Natural killer cell (primary cell): ENCODE measurements at regions not wholly inside any gene's neighbourhood (a gene's known extent, or its start where the extent isn't known, plus 50 kb on each side); places are given as distances from the start of the nearest gene placed in this dataset.

Experiments
- ATAC-seq, 3 donors: fragments of 150-1000 bp in 2 of 3; fragments of 200-7000 bp in 1 of 3; cut with Tn5 transposase; 1 replicate in 1 of 3; 2 replicates in 2 of 3; pipeline ENCODE4 v1.10.0; 2021; ENCODE audit warnings: mild to moderate bottlenecking in 2 of 3, moderate library complexity in 2 of 3
- DNase-seq, 2 donors: peaks; one replicate each; pipeline versions ENCODE4 v3.0.0 to v3.0.0-alpha.2; 2013 to 2021; ENCODE audit warnings: mixed read lengths in 1 of 2
- H3K27ac ChIP-seq: one replicate; pipeline ENCODE4 v1.5.1; 2013; ENCODE audit warnings: mild to moderate bottlenecking, low read length
- H3K27me3 ChIP-seq: one replicate; pipeline ENCODE4 v1.6.1; 2013; ENCODE audit warnings: low read length; ENCODE audit not compliant: control insufficient read depth, insufficient read depth
- H3K36me3 ChIP-seq: one replicate; pipeline ENCODE4 v1.6.1; 2013; ENCODE audit warnings: low read length; ENCODE audit not compliant: control insufficient read depth, insufficient read depth
- H3K4me1 ChIP-seq: one replicate; pipeline ENCODE4 v1.6.1; 2013; ENCODE audit warnings: low read length; ENCODE audit not compliant: control insufficient read depth, insufficient read depth
- H3K4me3 ChIP-seq: one replicate; pipeline ENCODE4 v1.5.1; 2013; ENCODE audit warnings: low read length
- H3K9me3 ChIP-seq: one replicate; pipeline ENCODE4 v1.6.1; 2013; ENCODE audit warnings: low read length; ENCODE audit not compliant: control insufficient read depth, insufficient read depth
- H3K27ac Mint-ChIP-seq, 2 donors: one replicate each; pipeline ENCODE4 v1.8.0; 2022; ENCODE audit warnings: mild to moderate bottlenecking in 2 of 2, mixed read lengths in 2 of 2, moderate library complexity in 1 of 2
- H3K27me3 Mint-ChIP-seq, 2 donors: one replicate each; pipeline ENCODE4 v1.8.0; 2022; ENCODE audit warnings: low read depth in 2 of 2, mixed read lengths in 2 of 2
- H3K36me3 Mint-ChIP-seq: one replicate; pipeline ENCODE4 v1.8.0; 2022; ENCODE audit warnings: mixed read lengths
- H3K4me1 Mint-ChIP-seq, 2 donors: one replicate each; pipeline ENCODE4 v1.8.0; 2022; ENCODE audit warnings: mixed read lengths in 2 of 2
- H3K4me3 Mint-ChIP-seq: one replicate; pipeline ENCODE4 v1.8.0; 2022; ENCODE audit warnings: mild to moderate bottlenecking, moderate library complexity, mixed read lengths
- H3K9me3 Mint-ChIP-seq, 2 donors: one replicate each; pipeline ENCODE4 v1.8.0; 2022; ENCODE audit warnings: mixed read lengths in 2 of 2
- CTCF ChIP-seq: fragments of 200-600 bp; IDR thresholded peaks from one replicate; pipeline ENCODE4 v1.8.0; 2022; ENCODE audit warnings: antibody characterized with exemption
- WGBS: methylation state at CpG from one replicate; pipeline ENCODE4 v1.1.7; 2013; ENCODE audit warnings: missing lambda C conversion rate; ENCODE audit not compliant: insufficient coverage; 5-methylcytosine and 5-hydroxymethylcytosine counted together
- intact Hi-C: fragments of 100-400 bp; cut with micrococcal nuclease; formaldehyde crosslinking; loops from one replicate; pipeline ENCODE4 v1.14.2; 2022

GRCh38 chr7:126213876-126214275 lies 1038.9 kb downstream of the GRM8 start:
- no peaks in the 10 kb centered on the region for H3K4me1 ChIP-seq
- ATAC-seq: no peak
- no peaks in the 10 kb centered on the region for H3K4me1 Mint-ChIP-seq
- no peaks in the 10 kb centered on the region for H3K27me3 ChIP-seq
- no peak for DNase-seq
- no peak overlapping the region for H3K27ac Mint-ChIP-seq
- H3K36me3 Mint-ChIP-seq: no peaks in the 10 kb centered on the region
- no peaks in the 10 kb centered on the region for H3K9me3 ChIP-seq
- H3K4me3 ChIP-seq: no peak overlapping the region
- H3K27me3 Mint-ChIP-seq: no peaks in the 10 kb centered on the region
- intact Hi-C loops: no loop called here
- H3K27ac ChIP-seq: no peak overlapping the region
- no peaks in the 10 kb centered on the region for H3K36me3 ChIP-seq
- peaks cover 11 to 13% of the 10 kb centered on the region in 2 donors for H3K9me3 Mint-ChIP-seq
- no peak for TF ChIP-seq CTCF
- H3K4me3 Mint-ChIP-seq: no peak overlapping the region
- no CpG with 5 or more reads among the region's 1 CpG for WGBS

GRCh38 chr7:126211875-126212274 lies 1040.9 kb downstream of the GRM8 start:
- no peak overlapping the region for H3K4me3 Mint-ChIP-seq
- DNase-seq (no peak), ATAC-seq (no peak)
- Histone ChIP-seq H3K27me3 (no peaks in the 10 kb centered on the region), H3K27ac (no peak overlapping the region), H3K36me3 (no peaks in the 10 kb centered on the region), H3K9me3 (no peaks in the 10 kb centered on the region), H3K4me1 (no peaks in the 10 kb centered on the region), H3K4me3 (no peak overlapping the region)
- TF ChIP-seq CTCF: no peak
- H3K9me3 Mint-ChIP-seq: peaks cover 10 to 11% of the 10 kb centered on the region in 2 donors
- intact Hi-C loops: no loop called here
- no peaks in the 10 kb centered on the region for H3K36me3 Mint-ChIP-seq
- H3K27ac Mint-ChIP-seq: no peak overlapping the region
- no peaks in the 10 kb centered on the region for H3K4me1 Mint-ChIP-seq
- H3K27me3 Mint-ChIP-seq: no peaks in the 10 kb centered on the region

- Histone ChIP-seq H3K27me3 (no peaks in the 10 kb centered on the region), H3K27ac (no peak overlapping the region), H3K9me3 (no peaks in the 10 kb centered on the region), H3K4me1 (no peaks in the 10 kb centered on the region), H3K36me3 (no peaks in the 10 kb centered on the region), H3K4me3 (no peak overlapping the region)
- Mint-ChIP-seq H3K4me1 (no peaks in the 10 kb centered on the region), H3K27me3 (no peaks in the 10 kb centered on the region), H3K27ac (no peak overlapping the region), H3K36me3 (no peaks in the 10 kb centered on the region), H3K4me3 (no peak overlapping the region), H3K9me3 (peaks cover 9 to 11% of the 10 kb centered on the region in 2 donors)
- DNase-seq: no peak
- no peak for TF ChIP-seq CTCF
- intact Hi-C loops: no loop called here
- ATAC-seq: no peak
Measured at GRCh38 chr7:126210707-126211106, 1042.0 kb downstream of the GRM8 start.

- DNase-seq (no peak), ATAC-seq (no peak)
- no peak for TF ChIP-seq CTCF
- no peaks in the 10 kb centered on the region for H3K9me3 ChIP-seq
- Mint-ChIP-seq H3K4me1 (no peaks in the 10 kb centered on the region), H3K9me3 (peaks cover 2 to 8% of the 10 kb centered on the region in 2 donors), H3K4me3 (no peak overlapping the region), H3K27ac (no peak overlapping the region), H3K36me3 (no peaks in the 10 kb centered on the region), H3K27me3 (no peaks in the 10 kb centered on the region)
- no peak overlapping the region for H3K27ac ChIP-seq
- no peaks in the 10 kb centered on the region for H3K36me3 ChIP-seq
- H3K27me3 ChIP-seq: no peaks in the 10 kb centered on the region
- H3K4me1 ChIP-seq: no peaks in the 10 kb centered on the region
- no peak overlapping the region for H3K4me3 ChIP-seq
- no CpG with 5 or more reads among the region's 1 CpG for WGBS
- intact Hi-C loops: no loop called here
Measured at GRCh38 chr7:126203185-126203584, 1049.6 kb downstream of the GRM8 start.
